BJ (cell line): ENCODE measurements at regions not wholly inside any gene's neighbourhood (a gene's known extent, or its start where the extent isn't known, plus 50 kb on each side); places are given as distances from the start of the nearest gene placed in this dataset.

Experiments
- CTCF ChIA-PET: fragments of 350-600 bp; formaldehyde crosslinking; extraction: SDS; loops from one replicate; lab custom pipeline; 2021; ENCODE audit warnings: antibody characterized with exemption, inconsistent platforms; lab: Yijun Ruan, JAX
- POLR2A ChIA-PET: fragments of 300-600 bp; sonication (Branson Sonifier 250); formaldehyde crosslinking; extraction: SDS; loops from one replicate; lab custom pipeline; 2021; ENCODE audit warnings: antibody characterized with exemption; lab: Charles Lee
- DNase-seq: peaks from one replicate; pipeline ENCODE4 v3.0.0-alpha.2; 2011; ENCODE audit warnings: low read depth
- H3K27me3 ChIP-seq: 2 replicates; pipeline ENCODE4 v1.6.0; 2011; ENCODE audit warnings: low read length; ENCODE audit not compliant: control insufficient read depth, insufficient read depth
- H3K36me3 ChIP-seq: 2 replicates; pipeline ENCODE4 v1.5.1; 2011; ENCODE audit warnings: low read length; ENCODE audit not compliant: control insufficient read depth, insufficient read depth
- H3K4me3 ChIP-seq: 2 replicates; pipeline ENCODE4 v1.5.1; 2011; ENCODE audit warnings: low read depth, mild to moderate bottlenecking, control low read depth, low read length
- CTCF ChIP-seq: IDR thresholded peaks from 2 replicates; pipeline ENCODE4 v1.5.1; 2011; ENCODE audit warnings: low read depth, mild to moderate bottlenecking, control low read depth, inconsistent platforms, low read length, moderate library complexity; ENCODE audit not compliant: insufficient read depth

- ChIA-PET POLR2A (no interaction called here), CTCF (no interaction called here)
- Histone ChIP-seq H3K27me3 (no peaks in the 10 kb centered on the region), H3K4me3 (no peak overlapping the region), H3K36me3 (no peaks in the 10 kb centered on the region)
- TF ChIP-seq CTCF = no peak
- no peak for DNase-seq
Observed at GRCh38 chr1:198858033-198858432, 219.2 kb downstream of the PTPRC start.

- POLR2A ChIA-PET = no interaction called here
- H3K36me3 ChIP-seq = no peaks in the 10 kb centered on the region
- DNase-seq = no peak
- no peak overlapping the region for H3K4me3 ChIP-seq
- TF ChIP-seq CTCF = no peak
- no peaks in the 10 kb centered on the region for H3K27me3 ChIP-seq
- CTCF ChIA-PET = interaction anchor here (0.6 kb wide), 1 partner anchor 17 kb away, joined by 3 read pairs; no protein-coding TSS in a partner anchor
Observed at GRCh38 chr1:198860371-198860770, 221.5 kb downstream of the PTPRC start.

- POLR2A ChIA-PET = no interaction called here
- no peak for DNase-seq
- TF ChIP-seq CTCF = no peak
- no peaks in the 10 kb centered on the region for H3K27me3 ChIP-seq
- H3K36me3 ChIP-seq = no peaks in the 10 kb centered on the region
- CTCF ChIA-PET = no interaction called here
- H3K4me3 ChIP-seq = no peak overlapping the region
Observed at GRCh38 chr1:198861636-198862035, 222.8 kb downstream of the PTPRC start.

GRCh38 chr1:198864695-198865094 is 225.9 kb downstream of the PTPRC start:
- Histone ChIP-seq H3K4me3 (no peak overlapping the region), H3K36me3 (no peaks in the 10 kb centered on the region), H3K27me3 (no peaks in the 10 kb centered on the region)
- DNase-seq = no peak
- no peak for TF ChIP-seq CTCF
- CTCF ChIA-PET = interaction anchor here (0.7 to 1.1 kb wide), 2 partner anchors 9 to 12 kb away, joined by 3 read pairs; no protein-coding TSS in a partner anchor
- POLR2A ChIA-PET = no interaction called here

GRCh38 chr1:198865319-198865718 is 226.5 kb downstream of the PTPRC start:
- TF ChIP-seq CTCF = no peak
- no peak for DNase-seq
- Histone ChIP-seq H3K27me3 (no peaks in the 10 kb centered on the region), H3K36me3 (no peaks in the 10 kb centered on the region), H3K4me3 (no peak overlapping the region)
- ChIA-PET POLR2A (no interaction called here), CTCF (interaction anchor here (0.7 kb wide), 1 partner anchor 11 kb away, joined by 3 read pairs; no protein-coding TSS in a partner anchor)
